Stimulated activated memory B cell treated with anti-CD40 and anti-IgM and Interleukin-4, amounts not matched to agents 10 μg/mL and 1 μg/mL and 100 μg/mL, for 72 hours (primary cell): ENCODE measurements at regions not wholly inside any gene's neighbourhood (a gene's known extent, or its start where the extent isn't known, plus 50 kb on each side); places are given as distances from the start of the nearest gene placed in this dataset.

Experiments used
- ATAC-seq: fragments of 150-1000 bp; cut with Tn5 transposase; 2 replicates; pipeline ENCODE4 v1.10.0; 2021
- H3K27ac Mint-ChIP-seq: one replicate; pipeline ENCODE4 v1.8.0; 2022; ENCODE audit warnings: mild to moderate bottlenecking, mixed read lengths
- H3K27me3 Mint-ChIP-seq: one replicate; pipeline ENCODE4 v1.8.0; 2022; ENCODE audit warnings: mixed read lengths
- H3K36me3 Mint-ChIP-seq: one replicate; pipeline ENCODE4 v1.8.0; 2022; ENCODE audit warnings: mixed read lengths
- H3K4me1 Mint-ChIP-seq: one replicate; pipeline ENCODE4 v1.8.0; 2022; ENCODE audit warnings: mixed read lengths
- H3K4me3 Mint-ChIP-seq: one replicate; pipeline ENCODE4 v1.8.0; 2022; ENCODE audit warnings: mild to moderate bottlenecking, moderate library complexity, mixed read lengths
- H3K9me3 Mint-ChIP-seq: one replicate; pipeline ENCODE4 v1.8.0; 2022; ENCODE audit warnings: mixed read lengths

DNA sequence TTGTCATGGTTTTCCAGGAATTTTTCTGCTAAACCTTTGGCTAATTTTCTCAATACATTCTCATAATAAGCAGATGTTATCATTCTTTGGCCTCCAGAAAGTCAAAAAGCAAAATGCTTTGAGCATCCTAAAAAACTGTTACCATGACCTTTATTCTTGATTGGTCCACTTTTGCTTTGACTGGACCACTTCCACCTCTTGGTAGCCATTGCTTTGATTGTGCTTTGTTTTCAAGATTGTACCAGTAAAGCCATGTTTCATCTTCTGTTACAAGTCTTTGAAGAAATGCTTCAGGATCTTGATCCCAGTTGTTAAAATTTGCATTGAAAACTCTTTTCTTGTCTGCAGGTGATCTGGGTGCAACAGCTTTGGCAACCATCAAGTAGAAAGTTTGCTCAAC lies 180.1 kb downstream of the DUSP6 start:
- no peaks in the 10 kb centered on the region for H3K27me3 Mint-ChIP-seq
- H3K4me3 Mint-ChIP-seq, result no peak overlapping the region
- ATAC-seq, result no peak
- peaks cover 3% of the 10 kb centered on the region for H3K9me3 Mint-ChIP-seq
- H3K36me3 Mint-ChIP-seq, result no peaks in the 10 kb centered on the region
- H3K27ac Mint-ChIP-seq, result no peak overlapping the region
- peaks cover 26% of the 10 kb centered on the region for H3K4me1 Mint-ChIP-seq

DNA sequence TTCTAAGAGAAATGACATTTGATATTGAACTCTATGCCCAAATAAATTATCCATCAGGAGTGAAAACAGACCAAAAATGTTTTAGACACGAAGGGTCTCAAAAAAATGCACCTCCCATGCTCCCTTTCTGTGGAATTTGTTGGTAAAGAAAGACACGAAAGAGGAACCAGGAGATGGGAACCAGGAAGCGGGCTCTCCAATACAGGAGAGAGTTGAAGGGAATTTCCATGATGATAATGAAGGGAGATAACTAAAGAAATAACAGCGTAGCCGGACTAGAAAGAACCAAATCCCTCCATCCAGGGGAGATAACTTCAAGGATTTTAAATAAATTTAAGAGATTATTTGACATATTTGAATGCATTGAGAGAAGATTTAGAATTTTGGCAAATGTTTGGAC lies 183.0 kb downstream of the DUSP6 start:
- Mint-ChIP-seq H3K27me3 (no peaks in the 10 kb centered on the region), H3K9me3 (peaks cover 3% of the 10 kb centered on the region), H3K4me1 (peaks cover 45% of the 10 kb centered on the region), H3K27ac (no peak overlapping the region), H3K36me3 (no peaks in the 10 kb centered on the region), H3K4me3 (no peak overlapping the region)
- no peak for ATAC-seq

DNA sequence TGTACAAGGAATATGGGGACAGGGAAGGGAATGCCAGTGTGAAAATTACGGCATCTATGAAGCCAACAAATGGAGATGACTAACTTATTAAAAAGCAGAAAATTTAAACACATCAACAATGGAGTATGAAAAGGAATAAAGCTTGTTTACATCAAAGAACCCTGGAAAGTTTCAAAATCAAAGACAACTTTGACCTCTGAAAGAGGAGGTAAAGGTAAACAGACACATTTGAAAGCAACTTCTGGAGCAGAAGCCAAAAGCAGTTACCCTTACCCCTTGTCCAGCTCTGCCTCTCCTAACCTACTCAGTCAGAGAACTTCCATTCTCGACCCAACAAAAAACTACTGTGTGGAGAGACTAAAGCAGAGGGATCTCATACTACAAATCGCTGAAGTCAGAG lies 184.3 kb downstream of the DUSP6 start:
- H3K4me3 Mint-ChIP-seq, result no peak overlapping the region
- peaks cover 41% of the 10 kb centered on the region for H3K4me1 Mint-ChIP-seq
- no peak overlapping the region for H3K27ac Mint-ChIP-seq
- H3K9me3 Mint-ChIP-seq, result peaks cover 3% of the 10 kb centered on the region
- ATAC-seq, result no peak
- H3K36me3 Mint-ChIP-seq, result no peaks in the 10 kb centered on the region
- no peaks in the 10 kb centered on the region for H3K27me3 Mint-ChIP-seq

DNA sequence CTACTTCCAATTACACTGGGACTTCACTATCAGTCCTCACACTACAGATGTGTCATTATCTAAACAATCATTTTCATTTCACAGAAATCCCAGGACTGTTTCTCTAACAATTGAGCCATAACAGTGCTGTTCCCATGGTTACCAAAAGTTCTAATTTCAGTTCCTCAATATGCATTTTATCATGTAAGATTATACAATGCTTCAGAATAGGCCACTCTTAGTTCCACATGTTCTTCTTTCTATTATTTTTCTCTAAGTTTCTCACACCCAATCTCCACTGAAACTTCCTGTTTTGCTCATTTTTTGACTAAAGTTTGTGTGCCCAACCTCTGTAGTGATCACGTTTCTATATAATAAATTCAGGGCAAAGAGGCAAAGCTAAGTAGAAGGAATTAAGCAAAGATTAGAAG lies 185.8 kb downstream of the DUSP6 start:
- Mint-ChIP-seq H3K9me3 (peaks cover 2% of the 10 kb centered on the region), H3K4me1 (peaks cover 40% of the 10 kb centered on the region), H3K27ac (peak overlapping the region; percentile 58), H3K27me3 (no peaks in the 10 kb centered on the region), H3K36me3 (no peaks in the 10 kb centered on the region), H3K4me3 (no peak overlapping the region)
- ATAC-seq, result peak; percentile 93

DNA sequence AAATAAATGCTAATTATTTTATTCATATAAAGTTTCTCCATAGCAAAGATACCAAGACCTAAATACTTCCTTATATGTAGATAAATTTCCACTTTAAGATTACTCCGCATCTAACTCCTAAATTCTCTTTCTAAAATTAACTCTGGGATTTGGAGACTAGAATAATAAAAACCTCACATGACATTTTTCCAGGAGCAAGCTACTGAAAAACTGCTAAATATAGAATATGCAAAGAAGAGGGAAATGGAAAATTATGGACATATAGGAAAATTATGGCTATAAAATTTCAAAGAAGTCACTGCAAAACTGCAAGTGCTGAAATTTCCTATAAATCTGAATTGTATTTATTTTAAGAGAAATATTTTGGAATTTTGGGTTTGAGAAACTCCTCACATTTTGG lies 186.2 kb downstream of the DUSP6 start:
- peak overlapping the region; percentile 58 for H3K27ac Mint-ChIP-seq
- H3K4me3 Mint-ChIP-seq, result no peak overlapping the region
- no peaks in the 10 kb centered on the region for H3K27me3 Mint-ChIP-seq

DNA sequence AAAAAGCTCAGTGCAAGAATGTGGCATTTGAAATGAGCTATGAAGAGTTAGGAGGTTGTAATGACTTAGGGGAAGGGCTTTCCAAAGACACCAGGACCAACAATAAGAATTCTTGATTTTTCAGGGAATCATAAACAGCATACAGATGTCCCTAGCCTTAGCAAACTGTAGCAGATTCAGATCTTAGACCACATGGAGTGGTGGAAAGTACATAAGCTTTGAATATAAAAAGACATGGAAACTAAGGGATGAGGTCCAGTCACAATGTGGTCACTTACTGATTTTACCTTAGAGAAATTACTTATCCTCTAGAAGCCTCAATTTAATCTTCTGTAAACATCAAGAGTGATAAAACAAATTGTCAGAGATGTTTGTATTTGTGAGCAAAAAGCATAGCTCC lies 186.6 kb downstream of the DUSP6 start:
- Mint-ChIP-seq H3K36me3 (no peaks in the 10 kb centered on the region), H3K27me3 (no peaks in the 10 kb centered on the region), H3K4me1 (peaks cover 40% of the 10 kb centered on the region), H3K9me3 (no peaks in the 10 kb centered on the region), H3K27ac (peak overlapping the region; percentile 17), H3K4me3 (no peak overlapping the region)
- ATAC-seq, result no peak

More for the DNA sequence above, 186.2 kb downstream of the DUSP6 start:
- Mint-ChIP-seq H3K9me3 (no peaks in the 10 kb centered on the region), H3K36me3 (no peaks in the 10 kb centered on the region), H3K4me1 (peaks cover 40% of the 10 kb centered on the region)
- ATAC-seq, result no peak

DNA sequence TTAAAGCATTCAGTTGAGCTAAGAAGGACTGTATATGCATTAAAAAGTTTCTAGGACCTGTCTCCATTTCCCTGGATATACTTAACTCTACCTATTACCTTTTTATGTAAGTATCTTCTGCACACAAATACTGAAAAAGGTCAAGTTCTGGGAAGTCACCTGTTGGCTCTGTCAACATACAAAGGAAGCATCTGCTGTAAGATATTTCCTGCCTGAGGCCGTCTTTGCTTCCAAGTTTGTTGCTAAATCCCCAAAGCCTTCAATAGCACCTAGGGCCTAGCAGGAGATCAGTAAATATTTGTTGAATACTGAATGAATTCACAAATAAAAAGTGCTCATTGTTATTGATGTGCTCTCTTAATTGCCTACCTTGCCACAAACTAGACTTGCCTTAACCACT lies 188.4 kb downstream of the DUSP6 start:
- Mint-ChIP-seq H3K27ac (no peak overlapping the region), H3K9me3 (no peaks in the 10 kb centered on the region), H3K4me3 (no peak overlapping the region), H3K4me1 (peaks cover 35% of the 10 kb centered on the region), H3K27me3 (no peaks in the 10 kb centered on the region), H3K36me3 (no peaks in the 10 kb centered on the region)
- no peak for ATAC-seq

DNA sequence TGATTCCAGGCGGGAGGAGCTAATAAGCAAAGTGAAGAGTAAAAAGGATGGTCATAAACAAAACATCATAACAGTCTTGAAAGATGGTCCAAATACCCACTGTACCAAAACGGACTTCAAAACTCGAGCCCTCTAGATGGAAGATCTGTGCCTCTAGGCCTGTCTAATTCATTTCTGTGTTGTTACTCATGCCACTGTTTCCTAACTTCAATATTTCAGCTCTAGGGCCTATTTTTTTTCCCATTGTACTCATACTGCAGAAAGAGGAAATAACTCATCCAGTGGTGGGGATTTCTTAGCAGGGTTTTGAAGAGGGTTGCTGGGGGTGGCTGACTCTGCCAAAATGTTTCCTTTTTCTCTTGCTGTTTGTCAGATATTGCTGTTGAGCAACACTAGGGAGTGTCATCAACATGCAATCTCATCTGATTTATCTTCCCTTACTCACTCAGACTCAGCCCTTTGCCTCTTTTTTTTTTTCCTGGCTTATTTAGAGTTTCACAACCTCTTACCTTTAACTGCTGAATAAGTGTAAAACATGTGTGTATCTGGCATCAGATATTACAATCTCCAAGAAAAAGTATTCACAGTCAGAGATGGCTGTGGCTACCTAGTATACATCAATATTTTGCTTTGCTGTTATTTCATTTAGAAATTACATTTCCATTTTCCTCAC lies 189.6 kb downstream of the DUSP6 start:
- Mint-ChIP-seq H3K4me1 (peaks cover 25% of the 10 kb centered on the region), H3K27me3 (no peaks in the 10 kb centered on the region), H3K27ac (no peak overlapping the region), H3K36me3 (no peaks in the 10 kb centered on the region), H3K9me3 (no peaks in the 10 kb centered on the region), H3K4me3 (no peak overlapping the region)
- peak; percentile 79 for ATAC-seq

DNA sequence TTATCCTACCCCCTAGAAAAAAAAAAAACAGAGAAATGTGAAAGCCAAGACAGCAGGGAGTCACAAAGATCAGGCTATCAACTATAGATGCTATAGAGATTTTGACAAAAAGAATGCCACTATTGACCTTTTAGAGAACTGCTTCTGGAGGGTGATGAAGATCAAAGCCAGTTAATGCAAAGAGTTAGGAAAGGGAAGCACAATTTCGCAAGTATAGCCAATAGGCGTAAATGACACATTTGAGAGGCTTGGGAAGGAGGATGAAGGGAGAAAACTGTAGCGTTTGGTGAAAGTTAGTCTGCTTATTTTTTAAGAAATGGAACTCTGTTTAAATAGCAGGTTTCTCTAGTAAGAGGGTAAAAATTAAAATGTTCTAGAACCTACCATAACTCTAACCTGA lies 190.7 kb downstream of the DUSP6 start:
- ATAC-seq, result no peak
- no peaks in the 10 kb centered on the region for H3K9me3 Mint-ChIP-seq
- H3K36me3 Mint-ChIP-seq, result no peaks in the 10 kb centered on the region
- no peak overlapping the region for H3K27ac Mint-ChIP-seq
- no peak overlapping the region for H3K4me3 Mint-ChIP-seq
- peaks cover 25% of the 10 kb centered on the region for H3K4me1 Mint-ChIP-seq
- H3K27me3 Mint-ChIP-seq, result no peaks in the 10 kb centered on the region

DNA sequence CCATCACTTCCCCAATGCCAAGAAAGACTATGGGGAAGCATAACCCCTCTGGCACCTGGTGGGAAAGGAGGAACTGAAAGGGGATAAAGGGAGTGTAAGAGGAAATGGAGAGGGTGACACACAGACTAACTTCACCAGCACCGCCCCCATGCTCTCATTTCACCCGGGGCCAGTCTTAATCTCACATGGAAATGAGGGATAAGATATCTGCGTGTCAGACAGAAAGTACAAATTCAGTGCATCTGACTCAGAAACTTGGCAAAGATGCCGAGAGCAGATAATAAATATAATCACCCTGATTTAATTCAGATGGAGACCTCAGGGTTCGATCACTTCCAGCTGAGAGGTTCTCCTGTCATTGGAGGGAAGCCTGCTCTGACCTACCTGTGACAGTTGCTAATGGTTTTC lies 191.6 kb downstream of the DUSP6 start:
- peak; percentile 56 for ATAC-seq
- Mint-ChIP-seq H3K4me1 (peaks cover 24% of the 10 kb centered on the region), H3K36me3 (no peaks in the 10 kb centered on the region), H3K4me3 (no peak overlapping the region), H3K27me3 (no peaks in the 10 kb centered on the region), H3K27ac (no peak overlapping the region), H3K9me3 (no peaks in the 10 kb centered on the region)

DNA sequence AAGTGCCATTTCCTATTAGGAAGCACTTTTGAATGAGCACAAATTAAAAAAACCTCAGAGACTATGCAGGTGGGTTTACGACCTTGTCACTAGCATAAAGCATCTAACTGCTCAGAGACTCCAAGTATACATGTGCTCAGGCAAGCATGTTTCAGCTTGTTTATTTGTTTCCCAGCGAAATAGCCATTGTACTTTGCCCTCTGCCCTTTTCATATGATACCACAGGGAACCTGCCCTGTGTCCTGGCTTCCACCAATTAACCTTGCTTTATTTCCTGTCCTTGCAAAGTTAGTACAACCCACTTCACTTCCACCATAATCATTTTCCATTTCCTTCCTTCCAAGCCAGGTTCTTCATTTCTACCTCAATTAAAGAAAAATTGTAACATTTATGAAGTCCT lies 194.9 kb downstream of the DUSP6 start:
- Mint-ChIP-seq H3K9me3 (no peaks in the 10 kb centered on the region), H3K27ac (no peak overlapping the region), H3K36me3 (no peaks in the 10 kb centered on the region), H3K27me3 (no peaks in the 10 kb centered on the region), H3K4me1 (peaks cover 18% of the 10 kb centered on the region), H3K4me3 (no peak overlapping the region)
- no peak for ATAC-seq

DNA sequence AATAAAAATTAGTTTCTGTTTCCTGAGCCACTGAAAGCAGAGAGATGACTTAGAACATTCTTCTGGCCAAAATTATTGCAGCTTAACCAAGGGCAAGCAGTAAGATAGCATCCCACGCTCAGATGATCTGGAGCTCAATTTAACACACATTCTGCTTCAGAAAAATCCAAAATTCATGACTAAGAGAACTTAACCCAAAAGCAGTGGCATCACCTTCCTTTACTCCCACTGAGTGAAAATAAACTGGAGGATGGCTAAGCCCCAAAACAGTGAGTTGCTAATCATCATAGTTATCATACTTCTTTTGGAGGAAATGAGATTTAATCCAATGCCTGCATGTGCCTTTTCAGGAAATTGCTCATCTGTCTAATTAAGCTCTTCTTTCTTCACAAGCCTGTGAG lies 195.4 kb downstream of the DUSP6 start:
- ATAC-seq, result no peak
- no peak overlapping the region for H3K27ac Mint-ChIP-seq
- H3K9me3 Mint-ChIP-seq, result no peaks in the 10 kb centered on the region
- no peaks in the 10 kb centered on the region for H3K36me3 Mint-ChIP-seq
- no peaks in the 10 kb centered on the region for H3K27me3 Mint-ChIP-seq
- peaks cover 18% of the 10 kb centered on the region for H3K4me1 Mint-ChIP-seq
- H3K4me3 Mint-ChIP-seq, result no peak overlapping the region

DNA sequence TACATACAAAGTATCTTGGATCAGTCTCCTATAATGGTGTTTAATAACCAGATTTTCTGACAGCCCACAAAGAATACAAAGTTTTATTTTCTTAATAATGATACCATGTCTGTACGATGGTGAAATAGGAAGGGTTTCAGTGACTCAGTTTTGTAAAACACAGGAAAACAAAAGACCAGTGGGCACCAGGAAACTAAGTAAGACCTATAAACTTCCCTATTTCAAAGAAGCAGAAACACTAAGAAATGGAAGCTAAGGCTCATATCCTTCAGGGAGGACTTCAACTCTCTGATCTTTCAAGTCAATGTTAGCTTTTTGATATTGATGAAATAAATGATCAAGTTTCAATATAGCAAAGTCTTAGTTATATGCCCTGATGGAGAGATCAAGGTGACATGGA lies 196.0 kb downstream of the DUSP6 start:
- Mint-ChIP-seq H3K4me1 (peaks cover 18% of the 10 kb centered on the region), H3K27me3 (no peaks in the 10 kb centered on the region), H3K9me3 (no peaks in the 10 kb centered on the region), H3K27ac (no peak overlapping the region), H3K4me3 (no peak overlapping the region), H3K36me3 (no peaks in the 10 kb centered on the region)
- ATAC-seq, result no peak

DNA sequence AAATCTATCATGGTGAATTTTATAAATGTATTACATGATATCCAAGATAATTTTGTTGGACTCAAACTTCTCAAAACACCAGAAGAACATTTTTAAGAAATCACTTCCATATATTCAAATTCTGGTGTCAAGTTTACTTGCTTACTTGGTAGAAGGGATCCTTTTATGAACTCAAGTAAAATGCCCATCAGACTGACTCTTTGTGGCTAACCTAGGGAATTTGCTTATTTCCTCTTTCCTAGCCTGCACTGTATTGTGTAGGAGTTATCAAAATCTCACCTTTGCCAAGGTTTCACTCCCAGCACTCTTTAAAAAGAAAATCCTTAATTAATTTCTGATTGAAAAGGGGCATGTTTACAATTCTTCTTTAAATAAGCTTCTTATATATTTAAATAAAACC lies 196.5 kb downstream of the DUSP6 start:
- no peak for ATAC-seq
- Mint-ChIP-seq H3K36me3 (peaks cover 3% of the 10 kb centered on the region), H3K4me3 (no peak overlapping the region), H3K27me3 (no peaks in the 10 kb centered on the region), H3K9me3 (peaks cover 2% of the 10 kb centered on the region), H3K27ac (no peak overlapping the region), H3K4me1 (peaks cover 18% of the 10 kb centered on the region)

DNA sequence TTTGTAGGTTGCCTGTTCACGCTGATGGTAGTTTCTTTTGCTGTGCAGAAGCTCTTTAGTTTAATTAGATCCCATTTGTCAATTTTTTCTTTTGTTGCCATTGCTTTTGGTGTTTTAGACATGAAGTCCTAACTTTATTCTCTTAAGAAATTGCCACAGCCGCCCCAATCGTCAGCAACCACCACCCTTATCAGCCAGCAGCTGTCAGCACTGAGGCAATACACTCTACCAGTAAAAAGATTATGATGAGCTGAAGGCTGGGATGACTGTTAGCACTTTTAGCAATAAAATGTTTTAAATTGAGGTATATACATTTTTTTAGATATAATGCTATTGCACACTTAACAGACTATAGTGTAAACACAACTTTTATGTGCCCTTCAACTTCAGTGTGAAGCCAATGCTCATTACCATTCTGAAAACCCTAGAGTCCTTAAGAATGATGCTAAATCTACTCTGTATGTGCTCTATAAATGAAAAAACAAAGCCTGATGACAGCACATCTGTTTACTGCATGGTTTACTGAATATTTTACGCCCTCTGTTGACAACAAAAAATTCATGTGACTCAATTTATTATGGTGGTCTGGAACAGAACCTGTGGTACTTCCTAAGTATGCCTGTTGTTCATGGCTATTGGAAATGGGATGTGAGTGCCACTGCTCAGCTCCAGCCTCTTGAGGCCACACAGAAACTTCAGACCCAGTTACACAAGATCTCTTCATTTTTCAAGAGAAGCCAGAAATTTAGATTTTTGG lies 197.4 kb downstream of the DUSP6 start:
- H3K4me3 Mint-ChIP-seq, result no peak overlapping the region
- no peak overlapping the region for H3K27ac Mint-ChIP-seq
- no peaks in the 10 kb centered on the region for H3K27me3 Mint-ChIP-seq
- H3K4me1 Mint-ChIP-seq, result peaks cover 18% of the 10 kb centered on the region
- peaks cover 5% of the 10 kb centered on the region for H3K36me3 Mint-ChIP-seq
- peaks cover 3% of the 10 kb centered on the region for H3K9me3 Mint-ChIP-seq
- no peak for ATAC-seq

DNA sequence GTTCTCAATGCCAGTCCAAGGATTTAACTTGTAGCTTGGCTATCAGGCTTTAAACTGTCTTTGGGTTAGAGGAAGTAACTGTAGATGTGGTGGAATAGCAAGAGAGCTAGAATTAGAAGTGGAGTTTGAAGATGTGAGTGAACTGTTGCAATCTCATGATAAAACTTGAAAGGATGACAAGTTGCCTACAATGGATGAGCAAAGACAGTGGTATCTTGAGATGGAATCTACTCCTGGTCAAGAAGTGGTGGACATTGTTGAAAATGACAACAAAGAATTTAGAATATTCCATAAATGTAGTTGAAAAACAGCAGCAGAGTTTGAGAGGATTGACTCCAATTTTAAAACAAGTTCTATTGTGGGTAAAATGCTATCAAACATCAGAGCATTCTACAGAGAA lies 199.0 kb downstream of the DUSP6 start:
- H3K4me3 Mint-ChIP-seq, result no peak overlapping the region
- ATAC-seq, result no peak

More for the DNA sequence above, 199.0 kb downstream of the DUSP6 start:
- H3K4me1 Mint-ChIP-seq, result peaks cover 18% of the 10 kb centered on the region
- H3K27ac Mint-ChIP-seq, result no peak overlapping the region
- H3K36me3 Mint-ChIP-seq, result peaks cover 5% of the 10 kb centered on the region
- peaks cover 6% of the 10 kb centered on the region for H3K9me3 Mint-ChIP-seq
- no peaks in the 10 kb centered on the region for H3K27me3 Mint-ChIP-seq
